ENCODE measurements at regions not wholly inside any gene's neighbourhood (a gene's known extent, or its start where the extent isn't known, plus 50 kb on each side); places are given as distances from the start of the nearest gene placed in this dataset.
"Not testable (repeated sequence)": the region's sequence is repeated elsewhere in the genome, so short reads cannot be mapped to it uniquely, and the experiment has no call there.

DNA sequence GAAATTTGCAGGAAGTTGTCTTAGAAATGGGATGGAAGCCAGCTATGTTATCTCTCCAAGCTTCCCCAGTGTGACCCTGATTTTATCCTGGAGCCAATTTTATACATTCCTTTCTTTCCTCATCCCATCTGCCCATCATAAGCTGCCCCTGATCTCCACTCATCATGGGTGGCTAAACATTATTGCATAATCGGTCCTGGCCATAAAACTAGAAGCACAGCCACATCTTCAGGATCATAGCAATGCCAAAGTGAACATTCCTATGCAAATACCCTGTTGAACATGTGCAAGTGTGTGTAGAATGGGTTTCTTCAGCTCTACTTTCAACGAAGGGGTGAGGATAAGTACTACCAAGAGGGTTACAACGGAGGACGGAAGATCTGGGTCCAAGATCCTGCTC, 50.6 kb upstream of the COG2 start:
- DNase-seq, result no peak

DNA sequence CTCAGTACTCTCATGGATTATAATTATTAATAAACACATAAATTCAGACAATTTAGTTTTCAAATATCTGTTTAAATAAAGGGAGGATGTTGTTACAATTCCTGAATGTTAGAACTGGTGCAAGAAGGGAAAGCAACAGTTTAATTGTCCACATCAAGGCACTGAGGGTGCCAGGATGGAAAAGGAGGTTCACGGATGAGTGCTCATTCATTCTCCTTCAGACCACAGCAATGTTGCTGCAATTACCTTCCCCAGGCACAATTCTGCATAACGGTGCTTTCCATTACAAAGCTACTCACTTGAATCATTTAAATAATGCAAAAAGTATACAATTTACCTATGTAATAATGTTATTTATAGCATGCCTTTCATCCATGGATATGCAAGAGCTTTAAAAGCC, 52.3 kb upstream of the COG2 start:
- DNase-seq, result no peak

DNA sequence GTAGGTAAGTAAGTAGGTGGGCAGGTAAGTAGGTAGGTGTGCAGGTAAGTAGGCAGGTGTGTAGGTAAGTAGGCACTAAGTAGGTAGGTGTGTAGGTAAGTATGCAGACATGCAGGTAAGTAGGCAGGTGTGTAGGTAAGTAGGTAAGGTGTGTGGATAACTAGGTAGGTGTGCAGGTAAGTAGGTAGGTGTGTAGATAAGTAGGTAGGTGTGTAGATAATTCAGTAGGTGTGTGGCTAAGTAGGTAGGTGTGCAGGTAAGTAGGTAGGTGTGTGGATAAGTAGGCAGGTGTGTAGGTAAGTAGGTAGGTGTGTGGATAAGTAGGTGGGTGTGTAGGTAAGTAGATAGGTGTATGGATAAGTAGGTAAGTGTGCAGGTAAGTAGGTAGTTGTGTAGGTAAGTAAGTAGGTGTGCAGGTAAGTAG, 53.9 kb upstream of the COG2 start:
- DNase-seq, result no peak

DNA sequence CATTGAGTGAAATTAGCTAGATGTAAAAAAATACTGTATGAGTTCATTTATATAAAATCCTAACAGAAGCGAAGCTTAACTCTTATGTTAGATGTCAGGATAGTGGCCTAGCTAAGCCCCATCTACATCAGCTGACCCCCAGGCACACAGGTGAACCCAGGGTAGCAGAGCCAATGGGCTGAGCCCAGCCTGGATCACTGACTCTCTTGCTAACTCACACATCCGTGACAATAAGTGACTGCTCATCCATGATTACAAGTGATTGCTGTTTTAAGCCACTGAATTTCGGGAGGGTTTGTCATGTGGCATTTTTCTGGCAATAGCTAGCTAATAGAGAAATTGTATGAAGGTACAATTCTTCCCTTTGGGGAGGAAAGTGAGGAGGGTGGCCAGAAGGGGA, 55.2 kb upstream of the COG2 start:
- no peak for DNase-seq

DNA sequence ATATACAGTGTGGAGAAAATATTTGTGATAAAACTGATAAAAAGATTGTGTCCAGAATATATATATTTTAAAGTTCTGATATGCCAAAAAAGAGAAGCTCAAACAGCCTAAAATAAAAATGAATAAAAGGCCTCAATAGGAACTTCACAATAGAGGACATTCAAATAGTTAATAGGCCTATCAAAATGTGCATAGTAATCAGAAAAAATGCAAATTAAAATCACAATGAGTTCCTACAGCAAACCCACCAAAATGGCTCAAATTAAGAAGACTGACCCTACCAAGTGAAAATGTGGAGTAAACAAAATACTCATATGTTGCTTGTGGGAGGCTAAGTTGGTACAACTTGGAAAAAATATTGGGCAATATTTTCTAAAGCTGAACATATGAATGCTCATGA, 57.6 kb upstream of the COG2 start:
- no peak for DNase-seq

DNA sequence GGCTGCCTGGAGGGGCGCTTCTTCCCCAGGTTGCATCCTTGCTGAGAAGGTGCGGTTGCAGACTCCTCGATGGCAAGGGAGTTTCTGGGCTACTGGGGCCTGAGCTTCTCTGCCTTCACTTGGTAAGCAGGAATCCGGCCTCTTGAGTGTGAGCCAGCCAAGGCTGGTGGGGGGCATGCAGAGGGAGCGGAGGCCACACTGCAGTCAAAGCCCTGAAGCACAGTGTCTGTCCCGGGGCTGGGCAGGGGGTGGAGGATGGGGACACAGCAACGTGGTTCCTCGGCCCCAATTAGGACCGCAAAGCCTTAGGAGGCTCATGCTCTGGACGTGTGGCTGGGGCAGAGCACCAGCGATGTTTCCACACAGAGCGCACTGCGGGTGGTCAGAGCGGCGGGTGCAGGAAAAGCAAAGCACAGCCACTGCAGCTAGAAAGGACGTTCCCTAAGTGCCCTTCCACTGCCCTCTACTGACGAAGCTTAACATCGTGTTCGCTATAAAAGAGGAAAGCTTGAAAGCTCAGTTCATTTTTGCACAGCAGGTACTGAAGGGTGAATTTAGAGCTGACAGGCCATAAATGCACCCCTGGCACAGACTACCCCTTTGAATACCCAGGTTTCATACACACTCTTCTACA, 60.7 kb upstream of the COG2 start:
- peak; percentile 35 for DNase-seq

DNA sequence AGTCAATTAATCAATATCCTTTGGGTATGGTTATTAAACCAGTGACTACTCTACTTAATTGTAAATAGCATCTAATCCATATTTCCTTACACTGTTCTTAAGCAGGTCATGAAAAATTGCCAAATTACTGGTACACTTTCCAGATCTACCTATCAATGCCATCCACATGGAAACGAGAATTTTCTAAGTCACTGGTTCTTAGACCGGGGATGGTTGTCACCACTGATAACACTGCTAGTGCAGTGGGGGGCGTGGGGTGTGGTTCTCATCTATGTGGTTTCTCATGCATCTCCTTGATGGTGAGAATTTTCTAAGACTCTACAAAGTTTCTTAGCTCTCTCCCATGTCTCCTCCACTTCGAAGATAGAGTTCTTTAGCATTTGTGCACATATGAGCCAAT, 63.7 kb upstream of the COG2 start:
- no peak for DNase-seq

DNA sequence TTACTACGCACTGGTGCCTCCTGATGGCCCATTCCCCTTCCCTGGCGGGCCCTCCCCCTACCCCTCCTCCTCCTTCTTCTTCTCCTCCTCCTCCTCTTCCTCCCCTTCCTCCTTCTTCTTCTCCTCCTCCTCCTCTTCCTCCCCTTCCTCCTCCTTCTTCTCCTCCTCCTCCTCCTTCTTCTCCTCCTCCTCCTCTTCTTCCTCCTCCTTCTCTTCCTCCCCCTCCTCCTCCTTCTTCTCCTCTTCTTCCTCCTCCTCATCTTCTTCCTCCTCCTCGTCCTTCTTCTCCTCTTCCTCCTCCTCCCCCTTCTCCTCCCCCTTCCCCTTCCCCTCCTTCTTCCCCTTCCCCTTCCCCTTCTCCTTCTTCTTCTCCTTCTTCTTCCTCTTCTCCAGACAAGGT, 64.7 kb upstream of the COG2 start:
- no peak for DNase-seq

DNA sequence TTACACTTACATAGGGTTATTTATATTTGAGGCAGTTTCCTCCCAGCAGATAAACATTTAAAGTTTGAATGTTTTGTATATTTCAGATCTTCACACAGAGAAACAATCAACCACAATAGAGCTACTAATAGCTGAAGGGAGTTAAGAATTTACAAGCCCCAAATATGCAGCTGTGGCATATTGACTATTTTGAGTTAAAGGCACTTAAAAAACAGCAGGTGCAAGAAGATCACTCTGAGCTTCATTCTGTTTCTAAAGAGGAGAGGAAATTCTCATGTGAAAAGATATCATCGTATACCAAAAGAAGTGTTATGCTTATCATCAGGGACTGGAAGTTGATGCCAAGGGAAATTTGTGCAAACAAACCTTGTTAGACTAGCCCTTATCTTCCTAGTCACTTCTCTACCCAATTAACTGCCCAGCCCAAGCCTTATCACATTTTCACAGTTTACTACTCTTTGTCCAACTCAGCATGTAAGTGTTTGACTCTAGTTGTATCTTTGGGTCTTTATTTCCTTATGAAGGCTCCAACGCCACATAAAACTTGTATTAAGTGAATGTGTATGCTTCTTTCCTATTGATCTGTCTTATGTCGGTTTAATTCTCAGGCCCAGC, 66.3 kb upstream of the COG2 start:
- DNase-seq, result no peak

DNA sequence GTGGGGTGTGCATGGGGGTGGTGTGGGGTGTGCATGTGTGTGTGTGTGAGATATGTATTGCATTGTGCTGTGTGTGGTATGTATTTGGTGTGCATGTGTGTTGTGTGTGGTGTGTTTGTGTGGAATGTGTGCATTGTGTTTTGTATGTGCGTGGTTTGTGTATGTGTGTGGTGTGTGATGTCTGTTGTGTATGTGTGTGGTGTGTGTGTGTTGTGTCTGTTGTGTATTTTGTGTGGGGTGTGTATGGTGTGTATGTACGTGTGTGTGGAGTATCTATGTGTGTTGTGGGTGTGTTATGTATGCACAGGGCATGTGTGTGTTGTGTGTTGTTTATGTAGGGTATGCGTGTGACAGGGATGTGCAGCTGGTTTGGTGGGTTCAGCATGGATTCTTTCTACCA, 67.8 kb upstream of the COG2 start:
- no peak for DNase-seq

DNA sequence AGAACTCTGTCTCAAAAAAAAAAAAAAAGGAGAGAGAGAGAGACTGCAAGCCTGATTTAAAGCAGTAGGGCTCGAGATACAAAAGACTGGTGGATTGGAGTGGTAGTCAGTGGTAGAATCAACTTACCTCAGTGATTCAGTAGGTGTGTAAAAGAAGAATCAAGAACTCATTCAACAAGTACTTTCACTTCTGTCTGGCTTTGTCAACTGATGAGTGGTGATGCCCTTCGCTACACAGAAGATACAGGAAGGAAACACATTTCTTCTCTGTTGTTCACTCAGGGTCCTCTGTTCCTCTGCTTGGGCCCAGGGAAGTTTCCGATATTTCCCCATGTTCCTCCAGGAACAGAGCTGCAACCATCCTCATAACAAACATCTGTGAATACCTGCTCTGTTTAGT, 68.6 kb upstream of the COG2 start:
- DNase-seq, result no peak

DNA sequence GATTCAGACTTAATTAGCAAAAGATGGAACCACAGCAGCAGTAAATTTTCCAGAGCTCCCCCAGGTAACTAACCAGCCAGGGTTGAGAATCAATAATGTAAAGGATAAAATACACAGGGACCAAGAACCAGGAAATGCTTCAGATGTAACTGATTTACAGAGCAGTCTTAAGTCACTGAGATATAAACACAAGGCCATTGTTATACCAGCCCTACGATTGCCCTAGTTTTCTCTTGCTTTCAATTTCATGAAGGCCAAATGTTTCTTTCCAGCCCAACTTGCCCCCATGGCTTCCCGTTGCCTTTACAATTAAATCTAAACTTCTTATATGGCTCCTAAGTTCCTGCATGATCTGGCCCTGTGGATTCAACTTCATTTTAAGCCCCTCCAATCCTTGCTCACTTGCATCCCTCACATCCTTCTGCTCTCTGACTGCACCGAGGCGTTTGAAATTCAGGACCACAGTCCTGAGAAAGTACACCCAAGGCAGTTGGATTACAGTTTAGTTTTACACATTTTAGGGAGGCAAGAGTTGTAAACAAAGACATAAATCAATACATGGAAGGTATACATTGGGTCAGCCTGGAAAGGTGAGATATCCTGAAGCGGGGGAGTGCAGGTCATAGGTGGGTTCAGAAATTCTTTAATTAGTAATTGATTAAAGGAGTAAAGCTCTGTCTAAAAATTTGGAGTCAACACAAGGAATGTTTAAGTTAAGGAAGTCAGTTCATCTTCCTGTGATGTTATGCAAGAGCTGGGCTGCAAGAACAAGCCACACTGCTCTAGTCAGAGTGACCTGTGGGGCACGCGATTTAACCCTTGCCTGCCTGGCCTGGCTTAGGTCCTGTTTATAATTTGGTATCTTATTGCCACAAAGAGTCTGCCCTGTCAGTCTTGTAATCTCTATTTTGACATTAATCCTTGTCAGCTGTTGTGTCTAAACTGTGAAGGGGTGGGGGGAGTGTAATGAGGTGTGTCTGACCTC, 69.9 kb upstream of the COG2 start:
- DNase-seq, result peak; percentile 37

DNA sequence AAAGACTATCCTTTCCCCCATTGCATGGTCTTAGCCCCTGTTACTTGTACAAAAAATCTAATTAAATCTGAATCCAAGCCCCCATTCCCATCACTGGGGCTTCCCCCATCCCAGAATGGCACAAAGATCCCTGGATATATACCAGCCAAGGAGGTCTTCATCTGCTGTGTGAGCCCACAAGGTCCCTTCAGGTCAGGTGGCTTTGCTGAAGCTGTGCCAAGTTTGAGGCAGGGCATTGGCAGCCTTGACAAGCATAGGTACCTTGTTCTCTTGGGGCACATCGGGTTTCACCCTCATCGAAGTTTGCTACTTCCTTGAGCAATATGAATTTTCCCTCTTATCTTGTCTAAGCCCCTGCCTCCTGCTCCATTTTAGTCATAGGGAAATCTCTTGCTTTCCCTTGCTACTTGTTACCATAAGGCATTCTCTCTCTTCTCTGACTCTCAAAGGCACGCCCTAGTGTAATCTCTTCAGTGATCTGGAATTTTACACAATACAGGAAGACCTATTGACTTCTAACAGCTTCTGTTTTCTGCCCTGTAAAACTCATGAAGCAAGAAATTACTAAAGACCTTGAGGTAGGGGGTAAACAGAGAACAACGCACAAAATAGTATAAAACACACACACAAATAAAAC, 71.4 kb upstream of the COG2 start:
- DNase-seq, result no peak

DNA sequence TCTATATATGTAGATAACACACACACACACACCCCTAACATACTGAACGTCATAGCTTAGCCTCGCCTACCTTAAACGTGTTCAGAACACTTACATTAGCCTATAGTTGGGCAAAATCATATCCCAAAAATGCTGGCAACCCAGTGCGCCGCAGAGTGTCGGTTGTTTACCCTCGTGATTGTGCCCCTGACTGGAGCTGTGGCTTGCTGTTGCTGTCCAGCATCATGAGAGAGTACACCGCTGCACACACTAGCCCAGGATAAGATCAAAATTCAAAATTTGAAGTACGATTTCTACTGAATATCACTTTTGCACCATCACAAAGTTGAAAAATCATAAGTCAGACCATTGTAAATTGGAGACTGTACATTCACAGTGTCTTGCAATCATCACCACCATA, 73.1 kb upstream of the COG2 start:
- no peak for DNase-seq

DNA sequence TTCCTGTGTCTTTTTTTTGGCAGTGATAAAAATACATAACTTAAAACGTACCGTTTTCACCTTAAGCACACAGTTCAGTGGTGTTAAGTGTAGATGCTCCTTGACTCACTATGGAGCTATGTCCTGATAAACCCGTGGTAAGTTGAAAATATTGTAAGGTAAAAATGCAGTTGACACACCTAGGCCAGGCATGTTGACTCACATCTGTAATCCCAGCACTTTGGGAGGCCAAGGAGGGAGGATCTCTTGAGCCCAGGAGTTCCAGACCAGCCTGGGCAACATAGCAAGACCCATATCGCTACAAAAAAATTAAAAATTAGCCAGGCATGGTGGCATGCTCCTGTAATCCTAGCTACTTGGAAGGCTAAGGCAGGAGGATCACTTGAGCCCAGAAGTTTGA, 73.6 kb upstream of the COG2 start:
- no peak for DNase-seq

DNA sequence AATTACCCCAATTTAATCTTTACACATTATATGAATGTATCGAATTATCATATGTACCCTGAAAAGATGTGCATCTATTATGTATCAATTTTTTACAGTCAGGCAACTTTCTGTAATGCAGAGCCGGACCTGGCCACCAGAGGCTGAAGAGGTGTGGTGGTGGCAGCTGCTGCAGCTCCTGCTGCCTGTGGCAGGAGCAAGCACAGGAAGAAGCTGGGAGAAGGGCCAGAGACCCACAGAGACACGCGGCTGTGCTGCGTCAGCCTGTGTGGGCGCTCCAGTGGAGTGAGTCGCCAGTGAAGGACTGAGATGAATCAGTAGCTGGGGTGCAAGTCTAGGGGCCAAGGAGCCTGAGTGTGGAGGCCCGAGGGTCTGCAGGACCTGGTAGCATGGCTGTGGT, 74.3 kb upstream of the COG2 start:
- peak; percentile 45 for DNase-seq

DNA sequence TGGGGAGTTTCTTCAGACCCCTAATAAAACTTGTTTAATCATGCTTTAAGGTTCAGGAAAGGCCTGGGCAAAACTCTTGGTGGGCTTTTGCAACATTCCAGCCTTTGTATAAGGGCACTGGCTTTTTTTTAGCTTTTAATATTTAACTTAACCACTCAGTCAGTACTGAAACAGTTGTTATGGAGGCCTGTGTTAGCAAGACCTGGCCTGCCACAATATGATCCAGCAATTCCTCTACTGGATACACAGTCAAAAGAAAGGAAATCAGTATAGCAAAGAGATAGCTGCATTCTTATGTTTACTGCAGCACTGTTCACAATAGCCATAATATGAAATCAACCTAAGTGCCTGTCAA, 75.1 kb upstream of the COG2 start:
- DNase-seq, result no peak

DNA sequence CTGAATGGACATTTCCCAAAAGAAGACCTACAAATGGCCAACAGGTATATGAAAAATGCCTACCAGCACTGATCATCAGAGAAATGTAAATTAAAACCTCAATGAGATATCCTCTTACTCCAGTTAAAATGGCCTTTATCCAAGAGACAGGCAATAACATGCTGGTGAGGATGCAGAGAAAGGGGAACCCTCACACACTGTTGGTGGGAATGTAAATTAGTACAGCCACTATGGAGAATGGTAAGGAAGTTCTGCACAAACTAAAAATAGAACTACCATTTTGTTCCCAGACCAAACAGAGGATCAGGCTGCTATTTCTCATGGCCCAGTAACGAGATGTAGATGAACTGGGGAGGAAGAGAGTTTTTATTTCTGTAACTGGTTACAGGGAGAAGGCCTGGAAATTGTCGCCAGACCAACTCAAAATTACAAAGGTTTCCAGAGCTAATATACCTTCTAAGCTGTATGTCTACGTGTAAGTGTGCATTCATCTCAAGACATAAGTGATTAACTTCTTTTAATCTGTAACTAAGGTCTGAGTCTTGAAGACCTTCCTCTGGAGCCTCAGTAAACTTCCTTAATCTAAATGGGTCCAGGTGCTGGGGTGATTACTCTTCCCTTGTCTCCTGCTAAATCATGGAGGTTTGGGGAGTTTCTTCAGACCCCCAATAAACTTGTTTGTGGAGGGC, 75.6 kb upstream of the COG2 start:
- not testable (repeated sequence) for DNase-seq

DNA sequence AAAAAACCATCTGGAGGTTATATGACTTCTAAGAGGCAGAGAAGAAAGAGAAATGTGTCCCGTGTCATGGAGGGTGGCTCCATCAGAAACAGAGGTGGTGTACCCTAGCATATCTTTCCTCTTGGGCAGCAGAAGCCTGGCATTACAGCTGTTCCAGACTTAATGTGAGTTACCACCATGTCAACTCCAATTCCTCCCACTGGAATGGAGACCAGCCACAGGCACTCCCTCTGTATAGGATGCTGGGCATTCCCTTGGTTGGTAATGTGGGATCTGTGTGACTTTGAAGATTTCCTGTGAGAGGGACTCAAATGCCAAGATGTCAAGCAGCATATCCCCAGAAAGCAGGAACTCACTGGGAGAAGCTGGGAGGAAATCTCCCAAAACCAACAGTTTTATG, 77.1 kb upstream of the COG2 start:
- DNase-seq, result no peak

DNA sequence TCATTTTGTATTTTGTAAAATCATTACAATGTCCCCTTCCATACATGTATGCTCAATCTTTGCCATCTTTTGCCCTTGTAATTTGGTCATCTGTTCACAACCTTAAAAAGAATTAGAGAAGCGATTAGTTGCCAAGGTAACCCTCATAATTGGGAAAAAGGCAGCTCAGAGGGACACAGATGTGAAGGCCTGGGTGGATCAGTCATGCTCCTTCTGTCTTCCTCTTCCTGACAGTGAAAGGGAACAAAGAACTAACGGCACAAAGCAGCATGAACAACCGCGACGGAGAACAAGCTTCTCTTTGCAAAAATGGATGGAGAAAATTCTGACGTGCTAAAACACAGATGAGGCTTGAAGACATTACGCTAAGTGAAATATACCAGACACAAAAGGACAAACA, 78.7 kb upstream of the COG2 start:
- DNase-seq, result peak; percentile 90

DNA sequence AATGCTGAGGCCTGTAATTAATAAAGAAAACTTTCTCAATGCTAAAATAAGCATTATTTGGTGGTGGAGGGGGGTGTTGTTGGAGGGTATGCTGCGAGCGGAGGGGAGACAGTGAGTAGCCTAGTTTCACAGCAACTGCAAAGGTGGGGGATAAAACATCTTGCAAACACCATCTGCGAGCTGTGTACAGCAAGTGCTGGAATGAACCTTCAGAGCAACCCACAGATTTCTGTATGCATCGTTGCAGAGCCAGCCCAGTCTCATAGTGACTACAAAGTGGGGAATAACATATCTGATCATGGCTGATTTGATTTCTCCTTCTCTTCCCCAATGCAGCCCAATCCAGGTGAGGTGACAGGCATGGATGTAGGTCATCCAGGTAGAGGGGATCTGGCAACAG, 80.7 kb upstream of the COG2 start:
- no peak for DNase-seq

DNA sequence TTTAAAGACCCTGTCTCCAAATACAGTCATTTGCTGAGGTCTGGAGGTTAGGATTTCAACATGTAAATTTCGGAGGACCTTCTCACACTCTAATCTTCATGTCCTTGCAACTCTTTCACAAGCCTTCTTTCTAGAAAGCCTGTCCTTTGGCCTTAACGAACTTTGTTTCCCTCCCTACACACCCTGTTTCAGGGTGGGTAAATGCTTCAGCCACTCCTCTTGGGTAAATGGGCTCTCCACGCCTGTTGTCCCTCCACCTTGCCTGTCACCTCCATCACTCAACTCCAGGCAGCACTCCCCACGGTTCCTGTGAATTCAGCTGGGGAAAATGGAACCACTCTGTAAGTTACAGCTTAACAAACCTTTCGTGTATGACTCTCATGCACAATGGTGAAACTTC, 84.0 kb upstream of the COG2 start:
- DNase-seq, result no peak

DNA sequence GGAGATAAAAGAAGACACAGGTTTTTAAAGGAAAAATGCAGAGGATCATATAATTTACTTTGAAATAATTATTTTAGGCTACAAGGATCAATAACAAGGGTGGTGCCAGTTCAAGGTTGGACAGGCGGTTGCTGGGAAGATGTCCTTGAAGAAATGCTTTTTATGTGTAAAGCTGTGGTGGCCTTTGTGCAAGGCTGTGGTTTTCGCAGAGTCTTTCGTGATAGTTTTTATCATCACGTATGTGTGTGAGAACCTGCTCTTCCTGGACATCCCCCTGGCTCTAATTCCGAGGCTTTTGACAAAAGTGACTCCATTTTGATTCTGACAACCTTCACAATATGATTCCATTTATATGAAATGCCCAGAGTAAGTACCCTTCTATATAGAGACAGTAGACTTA, 85.8 kb upstream of the COG2 start:
- DNase-seq, result no peak
